ENCODE measurements at regions not wholly inside any gene's neighbourhood (a gene's known extent, or its start where the extent isn't known, plus 50 kb on each side); places are given as distances from the start of the nearest gene placed in this dataset.

DNA sequence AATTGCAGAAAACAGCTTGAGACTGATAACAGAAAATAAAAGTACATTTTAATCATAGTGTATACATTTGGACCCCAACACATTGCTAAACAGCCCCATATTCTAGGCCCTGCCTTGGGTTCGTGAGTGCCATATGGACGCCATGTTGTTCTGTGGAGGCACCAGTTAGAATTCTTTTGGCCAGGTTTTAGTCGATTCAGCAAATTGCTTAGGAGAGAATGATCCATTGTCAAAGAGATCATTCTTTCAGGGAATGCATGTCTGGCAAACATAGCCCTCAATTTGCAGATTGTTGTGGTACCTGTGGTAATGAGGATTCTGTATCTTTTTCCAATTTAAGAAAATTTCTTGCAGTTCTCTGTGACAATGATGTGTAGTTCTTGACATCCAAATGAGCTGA, 183.6 kb upstream of the DDHD1 start:
- Histone ChIP-seq H3K27ac (no peak overlapping the region), H3K4me1 (no peaks in the 10 kb centered on the region), H3K9me3 (no peaks in the 10 kb centered on the region), H3K36me3 (no peaks in the 10 kb centered on the region), H3K4me3 (replicated peaks in 1 of 3) (no peak overlapping the region), H3K27me3 (no peaks in the 10 kb centered on the region)
- intact Hi-C loops (cut with DNase I), result no loop called here
- 93 to 95% methylated on average over 3 of the region's 3 CpGs for WGBS, 2 donors
- DNase-seq, result no peak
- TF ChIP-seq POLR2A (IDR thresholded peaks at IDR 0.05), result no peak
- TF ChIP-seq, protein P1, sequence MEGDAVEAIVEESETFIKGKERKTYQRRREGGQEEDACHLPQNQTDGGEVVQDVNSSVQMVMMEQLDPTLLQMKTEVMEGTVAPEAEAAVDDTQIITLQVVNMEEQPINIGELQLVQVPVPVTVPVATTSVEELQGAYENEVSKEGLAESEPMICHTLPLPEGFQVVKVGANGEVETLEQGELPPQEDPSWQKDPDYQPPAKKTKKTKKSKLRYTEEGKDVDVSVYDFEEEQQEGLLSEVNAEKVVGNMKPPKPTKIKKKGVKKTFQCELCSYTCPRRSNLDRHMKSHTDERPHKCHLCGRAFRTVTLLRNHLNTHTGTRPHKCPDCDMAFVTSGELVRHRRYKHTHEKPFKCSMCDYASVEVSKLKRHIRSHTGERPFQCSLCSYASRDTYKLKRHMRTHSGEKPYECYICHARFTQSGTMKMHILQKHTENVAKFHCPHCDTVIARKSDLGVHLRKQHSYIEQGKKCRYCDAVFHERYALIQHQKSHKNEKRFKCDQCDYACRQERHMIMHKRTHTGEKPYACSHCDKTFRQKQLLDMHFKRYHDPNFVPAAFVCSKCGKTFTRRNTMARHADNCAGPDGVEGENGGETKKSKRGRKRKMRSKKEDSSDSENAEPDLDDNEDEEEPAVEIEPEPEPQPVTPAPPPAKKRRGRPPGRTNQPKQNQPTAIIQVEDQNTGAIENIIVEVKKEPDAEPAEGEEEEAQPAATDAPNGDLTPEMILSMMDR (IDR thresholded peaks at IDR 0.05), result no peak

DNA sequence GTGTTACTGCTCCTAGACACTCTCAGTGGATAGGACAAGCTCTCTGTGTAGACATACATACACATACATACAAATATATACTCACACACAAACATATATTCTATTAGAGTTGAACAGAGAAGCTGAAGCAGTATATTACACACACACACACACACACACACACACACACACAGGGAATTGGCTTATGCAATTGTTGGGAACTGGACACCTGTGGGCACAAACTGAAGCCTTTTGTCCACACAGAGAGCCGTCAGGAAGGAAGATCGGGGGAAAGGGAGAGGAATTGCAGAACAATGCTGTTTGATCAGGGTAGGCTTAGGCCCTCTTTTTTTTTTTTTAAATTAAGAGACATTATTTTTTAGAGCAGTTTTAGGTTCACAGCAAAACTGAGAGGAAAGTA, 180.7 kb upstream of the DDHD1 start:
- TF ChIP-seq POLR2A (IDR thresholded peaks at IDR 0.05), result no peak
- TF ChIP-seq, protein P1 (IDR thresholded peaks at IDR 0.05), result no peak

DNA sequence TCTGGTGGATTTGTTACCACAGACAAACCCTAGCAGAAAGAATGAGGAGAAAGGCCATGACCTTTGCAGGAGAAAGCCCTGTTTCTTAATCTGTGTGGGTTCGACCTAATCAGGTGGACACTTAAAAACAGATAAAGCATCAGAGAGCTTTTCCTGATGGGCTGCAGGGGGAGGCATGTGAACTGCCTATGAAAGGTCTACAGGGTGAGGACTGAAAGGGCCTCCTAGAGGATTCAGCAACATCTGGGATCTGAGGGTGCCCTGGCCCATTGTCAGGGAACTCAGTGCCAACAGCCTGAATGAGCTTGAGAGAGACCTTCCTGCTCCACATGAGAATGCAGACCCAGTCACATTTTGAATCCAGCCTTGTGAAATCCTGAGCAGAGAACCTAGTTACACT, 178.8 kb upstream of the DDHD1 start:
- no peak for DNase-seq
- intact Hi-C loops (cut with DNase I), result no loop called here
- Histone ChIP-seq H3K4me1 (no peaks in the 10 kb centered on the region), H3K9me3 (no peaks in the 10 kb centered on the region), H3K27me3 (no peaks in the 10 kb centered on the region), H3K36me3 (no peaks in the 10 kb centered on the region), H3K27ac (no peak overlapping the region), H3K4me3 (replicated peaks in 1 of 3) (no peak overlapping the region)
- TF ChIP-seq, protein P1 (IDR thresholded peaks at IDR 0.05), result no peak
- no peak for TF ChIP-seq POLR2A (IDR thresholded peaks at IDR 0.05)
- 76 to 85% methylated on average over 1 of the region's 1 CpG for WGBS, 2 donors

More for the DNA sequence above, 180.7 kb upstream of the DDHD1 start:
- no peak overlapping the region for H3K4me3 ChIP-seq (replicated peaks in 1 of 3)
- H3K4me1 ChIP-seq, result no peaks in the 10 kb centered on the region
- WGBS, 2 donors, result 73 to 91% methylated on average over 2 of the region's 2 CpGs
- intact Hi-C loops (cut with DNase I), result no loop called here
- no peak overlapping the region for H3K27ac ChIP-seq
- no peaks in the 10 kb centered on the region for H3K36me3 ChIP-seq
- no peaks in the 10 kb centered on the region for H3K9me3 ChIP-seq
- DNase-seq, result no peak
- no peaks in the 10 kb centered on the region for H3K27me3 ChIP-seq

DNA sequence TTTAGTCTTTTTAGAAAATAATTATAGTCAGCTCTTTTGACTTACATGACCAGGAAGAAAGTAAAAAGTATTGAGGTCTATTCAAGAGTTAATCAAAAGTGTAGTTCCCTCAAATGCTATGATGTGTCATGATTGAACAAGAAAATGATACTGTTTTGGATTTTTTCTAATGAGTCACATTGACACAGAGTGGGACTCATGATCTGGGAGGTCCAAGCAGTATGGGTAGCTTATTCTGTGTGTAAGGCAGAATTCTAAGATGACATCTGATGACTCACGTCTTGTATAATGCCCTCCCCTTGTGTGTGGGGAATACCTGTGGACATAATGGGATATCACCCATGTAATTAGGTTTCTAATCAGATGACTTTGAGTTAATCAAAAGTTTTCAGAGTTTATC, 178.1 kb upstream of the DDHD1 start:
- 85 to 96% methylated on average over 1 of the region's 1 CpG for WGBS, 2 donors
- Histone ChIP-seq H3K27me3 (no peaks in the 10 kb centered on the region), H3K27ac (no peak overlapping the region), H3K9me3 (no peaks in the 10 kb centered on the region), H3K4me1 (no peaks in the 10 kb centered on the region), H3K36me3 (no peaks in the 10 kb centered on the region), H3K4me3 (replicated peaks in 1 of 3) (no peak overlapping the region)
- no peak for DNase-seq
- intact Hi-C loops (cut with DNase I), result no loop called here
- TF ChIP-seq, protein P1 (IDR thresholded peaks at IDR 0.05), result no peak
- TF ChIP-seq POLR2A (IDR thresholded peaks at IDR 0.05), result no peak

DNA sequence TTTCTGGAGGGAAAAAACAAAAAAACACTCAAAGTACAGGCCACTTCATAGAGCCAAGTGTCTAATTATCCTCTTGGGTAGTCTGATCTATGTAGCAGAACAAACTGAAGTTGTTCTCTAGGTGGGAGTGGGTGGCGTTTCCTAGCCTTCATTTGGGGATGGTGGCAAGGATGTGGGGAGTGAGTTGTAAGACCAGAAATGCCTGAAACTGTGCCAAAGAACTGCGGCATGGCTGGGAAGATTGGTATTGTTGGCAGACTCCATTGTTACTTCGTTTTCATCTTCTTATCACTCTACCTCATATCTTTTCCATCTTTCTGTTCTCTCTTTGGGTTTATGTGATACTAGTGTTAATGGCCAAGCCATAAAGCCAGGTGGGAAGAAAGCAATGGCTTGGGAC, 177.3 kb upstream of the DDHD1 start:
- Histone ChIP-seq H3K27ac (no peak overlapping the region), H3K4me1 (no peaks in the 10 kb centered on the region), H3K36me3 (no peaks in the 10 kb centered on the region), H3K9me3 (no peaks in the 10 kb centered on the region), H3K4me3 (replicated peaks in 1 of 3) (no peak overlapping the region), H3K27me3 (no peaks in the 10 kb centered on the region)
- WGBS, 2 donors, result 63 to 64% methylated on average over 3 of the region's 3 CpGs
- TF ChIP-seq, protein P1 (IDR thresholded peaks at IDR 0.05), result no peak
- TF ChIP-seq POLR2A (IDR thresholded peaks at IDR 0.05), result no peak
- no peak for DNase-seq
- intact Hi-C loops (cut with DNase I), result no loop called here

Measured in thyroid gland (tissue), 4 donors.